H1 (cell line): ENCODE measurements at regions not wholly inside any gene's neighbourhood (a gene's known extent, or its start where the extent isn't known, plus 50 kb on each side); places are given as distances from the start of the nearest gene placed in this dataset.

ENCODE experiments used
- CTCF ChIA-PET: fragments of 300-600 bp; sonication (Branson Sonifier 250); formaldehyde crosslinking; loops from one replicate; lab custom pipeline; 2021; ENCODE audit not compliant: partially characterized antibody; lab: Charles Lee
- POLR2A ChIA-PET: fragments of 300-600 bp; sonication (Branson Sonifier 250); formaldehyde crosslinking; loops from one replicate; lab custom pipeline; 2021; ENCODE audit warnings: inconsistent platforms; ENCODE audit not compliant: partially characterized antibody; lab: Charles Lee
- DNase-seq, 2 experiments: peaks; one replicate each; pipeline versions ENCODE4 v3.0.0 to v3.0.0-alpha.2; 2010 to 2022; ENCODE audit warnings: low spot score in 2 of 2, low read depth in 1 of 2, mixed read lengths in 1 of 2
- FAIRE-seq: peaks from 2 replicates; lab custom pipeline; 2011; peaks lifted over from hg19 to GRCh38; lab: Jason Lieb, UNC
- H2AFZ ChIP-seq: 2 replicates; pipeline ENCODE4 v1.8.1; 2012; ENCODE audit warnings: low read length, inconsistent platforms
- H2AK5ac ChIP-seq: 2 replicates; pipeline ENCODE4 v1.6.1; 2013; ENCODE audit warnings: low read depth, low read length
- H2BK120ac ChIP-seq: replicated peaks from 2 replicates; pipeline ENCODE3; 2013; ENCODE audit warnings: low read depth, low read length, inconsistent platforms
- H2BK12ac ChIP-seq: 2 replicates; pipeline ENCODE4 v1.6.1; 2013; ENCODE audit warnings: low read depth, low read length
- H2BK15ac ChIP-seq: 2 replicates; pipeline ENCODE4 v1.6.1; 2013; ENCODE audit warnings: low read length
- H2BK20ac ChIP-seq: 2 replicates; pipeline ENCODE4 v1.6.1; 2013; ENCODE audit warnings: low read length
- H2BK5ac ChIP-seq: 2 replicates; pipeline ENCODE4 v1.6.1; 2013; ENCODE audit warnings: low read depth, low read length
- H3K14ac ChIP-seq: 2 replicates; pipeline ENCODE4 v1.6.1; 2013; ENCODE audit warnings: inconsistent platforms; ENCODE audit not compliant: insufficient read length
- H3K18ac ChIP-seq: 2 replicates; pipeline ENCODE4 v1.6.1; 2013; ENCODE audit warnings: low read length; ENCODE audit errors: extremely low read depth
- H3K23ac ChIP-seq: 2 replicates; pipeline ENCODE4 v1.6.1; 2013; ENCODE audit warnings: inconsistent platforms; ENCODE audit not compliant: insufficient read length
- H3K23me2 ChIP-seq: 2 replicates; pipeline ENCODE4 v1.6.1; 2013; ENCODE audit warnings: low read depth, low read length
- H3K27ac ChIP-seq: 2 replicates; pipeline ENCODE4 v1.6.1; 2011; ENCODE audit warnings: low read depth, low read length, inconsistent platforms
- H3K27me3 ChIP-seq, 4 experiments: replicated peaks in 1 of 4; 1 replicate in 1 of 4; 2 replicates in 3 of 4; pipeline versions ENCODE4 v1.6.1 to v1.8.1; 2011 to 2013; ENCODE audit warnings: low read length in 3 of 4, mild to moderate bottlenecking in 3 of 4, inconsistent platforms in 2 of 4, mixed read lengths in 2 of 4, moderate library complexity in 1 of 4; ENCODE audit not compliant: control insufficient read depth in 3 of 4, insufficient read depth in 3 of 4; ENCODE audit errors: extremely low read depth in 1 of 4
- H3K36me3 ChIP-seq, 4 experiments: 2 replicates each; pipeline versions ENCODE4 v1.6.1 to v1.8.1; 2011 to 2013; ENCODE audit warnings: mild to moderate bottlenecking in 4 of 4, low read length in 3 of 4, moderate library complexity in 2 of 4, control low read depth in 1 of 4, inconsistent platforms in 1 of 4; ENCODE audit not compliant: insufficient read depth in 4 of 4, control insufficient read depth in 2 of 4
- H3K4ac ChIP-seq: replicated peaks from 2 replicates; pipeline ENCODE3; 2013; ENCODE audit warnings: low read length, low read depth, mixed read lengths, inconsistent platforms; ENCODE audit not compliant: insufficient read length
- H3K4me1 ChIP-seq, 4 experiments: replicated peaks in 1 of 4; 1 replicate in 1 of 4; 2 replicates in 3 of 4; pipeline versions ENCODE4 v1.6.1 to v1.8.1; 2011 to 2013; ENCODE audit warnings: low read length in 3 of 4, inconsistent platforms in 2 of 4, mixed read lengths in 1 of 4; ENCODE audit not compliant: insufficient read depth in 4 of 4, control insufficient read depth in 3 of 4
- H3K4me2 ChIP-seq, 2 experiments: 2 replicates each; pipeline versions ENCODE4 v1.6.1 to v1.8.1; 2011 to 2013; ENCODE audit warnings: low read depth in 2 of 2, low read length in 2 of 2, control low read depth in 1 of 2, inconsistent platforms in 1 of 2, mild to moderate bottlenecking in 1 of 2; ENCODE audit not compliant: insufficient read depth in 1 of 2
- H3K4me3 ChIP-seq, 4 experiments: fragments of 200-600, 300-600 bp in 1 of 4; sonication (generic), shearing (Covaris generic), sonication (Bioruptor Twin) in 1 of 4; 2 replicates each; pipeline versions ENCODE4 v1.5.1 to v1.8.1; 2011 to 2016; ENCODE audit warnings: low read length in 4 of 4, low read depth in 3 of 4, control low read depth in 2 of 4, inconsistent platforms in 2 of 4, mild to moderate bottlenecking in 2 of 4, mixed read lengths in 1 of 4, moderate library complexity in 1 of 4; ENCODE audit not compliant: insufficient read depth in 2 of 4; ENCODE audit errors: extremely low read depth in 1 of 4
- H3K56ac ChIP-seq: replicated peaks from 2 replicates; pipeline ENCODE3; 2013; ENCODE audit warnings: low read depth, mild to moderate bottlenecking, mixed read lengths, low read length, inconsistent platforms; ENCODE audit not compliant: insufficient read length
- H3K79me1 ChIP-seq: 2 replicates; pipeline ENCODE4 v1.6.1; 2013; ENCODE audit warnings: low read depth, low read length, control low read depth
- H3K79me2 ChIP-seq, 2 experiments: 2 replicates each; pipeline versions ENCODE4 v1.6.1 to v1.8.1; 2012 to 2013; ENCODE audit warnings: low read length in 2 of 2, mild to moderate bottlenecking in 2 of 2, inconsistent platforms in 1 of 2; ENCODE audit not compliant: insufficient read depth in 2 of 2, control insufficient read depth in 1 of 2
- H3K9ac ChIP-seq, 4 experiments: replicated peaks in 1 of 4; 1 replicate in 1 of 4; 2 replicates in 3 of 4; pipeline versions ENCODE4 v1.6.1 to v1.8.1; 2011 to 2013; ENCODE audit warnings: low read depth in 3 of 4, low read length in 3 of 4, control low read depth in 2 of 4, mild to moderate bottlenecking in 2 of 4, moderate library complexity in 2 of 4, inconsistent platforms in 1 of 4; ENCODE audit errors: extremely low read depth in 1 of 4
- H3K9me3 ChIP-seq, 2 experiments: 2 replicates each; pipeline versions ENCODE4 v1.6.1 to v1.8.1; 2012 to 2013; ENCODE audit warnings: mild to moderate bottlenecking in 2 of 2, moderate library complexity in 2 of 2, control low read depth in 1 of 2, inconsistent platforms in 1 of 2, low read depth in 1 of 2, low read length in 1 of 2, mixed read lengths in 1 of 2; ENCODE audit not compliant: insufficient read depth in 2 of 2
- H4K20me1 ChIP-seq, 2 experiments: replicated peaks in 1 of 2; 2 replicates each; pipeline versions ENCODE3 to v1.8.1; 2011 to 2013; ENCODE audit warnings: inconsistent platforms in 2 of 2, low read length in 2 of 2, mild to moderate bottlenecking in 1 of 2; ENCODE audit not compliant: insufficient read depth in 2 of 2, control insufficient read depth in 1 of 2
- H4K5ac ChIP-seq: 2 replicates; pipeline ENCODE4 v1.6.1; 2013; ENCODE audit warnings: low read length, low read depth, mixed read lengths, inconsistent platforms; ENCODE audit not compliant: insufficient read length
- H4K8ac ChIP-seq: 2 replicates; pipeline ENCODE4 v1.8.0; 2013; ENCODE audit warnings: mild to moderate bottlenecking, moderate library complexity, low read length, inconsistent platforms; ENCODE audit not compliant: insufficient read depth; ENCODE audit errors: extremely low read depth
- H4K91ac ChIP-seq: replicated peaks from 2 replicates; pipeline ENCODE3; 2013; ENCODE audit warnings: low read length, mixed read lengths, inconsistent platforms; ENCODE audit not compliant: insufficient read length
- ASH2L ChIP-seq: fragments of 200-600, 300-600 bp; sonication (generic); IDR thresholded peaks from one replicate; pipeline ENCODE4 v1.7.1; 2017; ENCODE audit warnings: low read length
- ATF3 ChIP-seq: IDR thresholded peaks from 2 replicates; pipeline ENCODE4 v1.6.1; 2011; ENCODE audit warnings: low read depth, mild to moderate bottlenecking, low read length; ENCODE audit not compliant: insufficient read depth
- BCL11A ChIP-seq, 2 experiments: IDR thresholded peaks; one replicate each; pipeline ENCODE4 v1.6.1; 2011; ENCODE audit warnings: low read depth in 2 of 2, low read length in 2 of 2, mild to moderate bottlenecking in 2 of 2
- BRCA1 ChIP-seq: IDR thresholded peaks from 2 replicates; pipeline ENCODE4 v1.6.1; 2012; ENCODE audit warnings: low read depth, low read length, improper control_type of control experiment
- CHD1 ChIP-seq: IDR thresholded peaks from 2 replicates; pipeline ENCODE4 v1.6.1; 2012; ENCODE audit warnings: low read depth, low read length, improper control_type of control experiment
- CTBP2 ChIP-seq: IDR thresholded peaks from 2 replicates; pipeline ENCODE4 v1.7.0; 2011; ENCODE audit warnings: borderline replicate concordance, mild to moderate bottlenecking, moderate library complexity, mixed read lengths, low read length; ENCODE audit not compliant: insufficient read depth, insufficient read length
- EGR1 ChIP-seq: IDR thresholded peaks from 2 replicates; pipeline ENCODE4 v1.6.1; 2011; ENCODE audit warnings: low read depth, low read length, borderline replicate concordance
- GABPA ChIP-seq: IDR thresholded peaks from 2 replicates; pipeline ENCODE4 v1.6.1; 2011; ENCODE audit warnings: mild to moderate bottlenecking, low read length, moderate library complexity, borderline replicate concordance; ENCODE audit not compliant: insufficient read depth
- KDM1A ChIP-seq: fragments of 200-600, 300-600 bp; sonication (generic); IDR thresholded peaks from 2 replicates; pipeline ENCODE4 v1.7.1; 2016; ENCODE audit warnings: mild to moderate bottlenecking, low read length, borderline replicate concordance
- KDM4A ChIP-seq: IDR thresholded peaks from one replicate; pipeline ENCODE4 v1.7.1; 2012; ENCODE audit warnings: low read depth, mild to moderate bottlenecking, moderate library complexity, low read length, inconsistent platforms; ENCODE audit not compliant: severe bottlenecking
- KDM5A ChIP-seq: fragments of 200-600 bp; IDR thresholded peaks from 2 replicates; pipeline ENCODE4 v1.7.1; 2012; ENCODE audit warnings: mild to moderate bottlenecking, low read length, inconsistent platforms, mixed read lengths
- NRF1 ChIP-seq: IDR thresholded peaks from 2 replicates; pipeline ENCODE4 v1.6.1; 2011; ENCODE audit warnings: mild to moderate bottlenecking, low read depth, low read length, improper control_type of control experiment
- SIRT6 ChIP-seq: IDR thresholded peaks from one replicate; pipeline ENCODE4 v1.7.1; 2012; ENCODE audit warnings: low read length, inconsistent platforms
- SP2 ChIP-seq: IDR thresholded peaks from 2 replicates; pipeline ENCODE4 v1.6.1; 2012; ENCODE audit warnings: mild to moderate bottlenecking, low read length, inconsistent platforms
- SP4 ChIP-seq: IDR thresholded peaks from 2 replicates; pipeline ENCODE4 v1.6.1; 2012; ENCODE audit warnings: low read length, inconsistent platforms
- TBP ChIP-seq: IDR thresholded peaks from 2 replicates; pipeline ENCODE4 v1.6.1; 2011; ENCODE audit warnings: low read depth, low read length, improper control_type of control experiment
- TCF12 ChIP-seq: IDR thresholded peaks from 2 replicates; pipeline ENCODE4 v1.6.1; 2011; ENCODE audit warnings: low read depth, mild to moderate bottlenecking, low read length

- H3K14ac ChIP-seq, result no peak overlapping the region
- H2AFZ ChIP-seq, result no peak overlapping the region
- H2AK5ac ChIP-seq, result no peak overlapping the region
- ChIA-PET POLR2A (no interaction called here), CTCF (interaction anchor here (1.2 kb wide), 1 partner anchor 70 kb away, joined by 3 read pairs; no protein-coding TSS in a partner anchor)
- DNase-seq (no peak), FAIRE-seq (no peak)
- H3K56ac ChIP-seq, result no peak overlapping the region
- no peak overlapping the region for H3K4me2 ChIP-seq
- no peak overlapping the region for H2BK20ac ChIP-seq
- no peak overlapping the region for H2BK12ac ChIP-seq
- no peak overlapping the region for H3K27ac ChIP-seq
- no peaks in the 10 kb centered on the region for H3K23me2 ChIP-seq
- H3K4ac ChIP-seq, result no peak overlapping the region
- H4K20me1 ChIP-seq, result no peaks in the 10 kb centered on the region
- no peak overlapping the region for H3K23ac ChIP-seq
- no peaks in the 10 kb centered on the region for H3K79me1 ChIP-seq
- H3K9me3 ChIP-seq, result no peaks in the 10 kb centered on the region
- H3K4me1 ChIP-seq, result no peaks in the 10 kb centered on the region
- no peak overlapping the region for H4K91ac ChIP-seq
- H2BK5ac ChIP-seq, result no peak overlapping the region
- H2BK120ac ChIP-seq, result no peak overlapping the region
- H3K27me3 ChIP-seq, result no peaks in the 10 kb centered on the region
- H3K79me2 ChIP-seq, result no peaks in the 10 kb centered on the region
- H3K18ac ChIP-seq, result no peak overlapping the region
- H3K4me3 ChIP-seq, result no peak overlapping the region
- no peak overlapping the region for H3K9ac ChIP-seq
- no peak overlapping the region for H4K5ac ChIP-seq
- H3K36me3 ChIP-seq, result no peaks in the 10 kb centered on the region
- H2BK15ac ChIP-seq, result no peak overlapping the region
- H4K8ac ChIP-seq, result no peak overlapping the region
- TF ChIP-seq EGR1 (no peak), TCF12 (no peak), KDM1A (no peak), NRF1 (no peak), ATF3 (no peak), CTBP2 (no peak), BRCA1 (no peak), CHD1 (no peak), SP2 (no peak), KDM4A (no peak), BCL11A (IDR thresholded peaks at IDR 0.05; ENCODE audit: low read depth in 2 of 2, low read length in 2 of 2) (no peak), KDM5A (no peak), SP4 (no peak), ASH2L (no peak), SIRT6 (no peak), GABPA (no peak), TBP (no peak)
Observed at GRCh38 chr5:118723021-118723338, 265.4 kb downstream of the DTWD2 start.
